HCT116 (cell line): ENCODE measurements at regions not wholly inside any gene's neighbourhood (a gene's known extent, or its start where the extent isn't known, plus 50 kb on each side); places are given as distances from the start of the nearest gene placed in this dataset.

Experiments
- EZH2 ChIP-seq: fragments of 200-600 bp; sonication (generic); IDR thresholded peaks from 2 replicates; pipeline ENCODE4 v1.6.1; 2017; ENCODE audit warnings: antibody characterized with exemption, mixed run types
- EZH2phosphoT487 ChIP-seq: fragments of 200-600 bp; IDR thresholded peaks from 2 replicates; pipeline ENCODE4 v1.6.1; 2018; ENCODE audit warnings: antibody characterized with exemption, borderline replicate concordance
- POLR2A ChIP-seq: IDR thresholded peaks from 2 replicates; pipeline ENCODE4 v1.7.0; 2011; ENCODE audit warnings: borderline replicate concordance; ENCODE audit not compliant: insufficient read depth, insufficient read length; ENCODE audit errors: extremely low read depth
- POLR2AphosphoS5 ChIP-seq: IDR thresholded peaks from 2 replicates; pipeline ENCODE4 v1.6.1; 2011; ENCODE audit warnings: mild to moderate bottlenecking, low read depth, low read length, moderate library complexity
- RAD21 ChIP-seq: IDR thresholded peaks from 2 replicates; pipeline ENCODE4 v1.6.1; 2012; ENCODE audit warnings: low read depth, mild to moderate bottlenecking
- SIN3A ChIP-seq: IDR thresholded peaks from 2 replicates; pipeline ENCODE4 v1.6.1; 2012; ENCODE audit warnings: low read depth
- SP1 ChIP-seq: IDR thresholded peaks from 2 replicates; pipeline ENCODE4 v1.6.1; 2012; ENCODE audit warnings: low read depth
- YY1 ChIP-seq: IDR thresholded peaks from 2 replicates; pipeline ENCODE4 v1.6.1; 2011; ENCODE audit warnings: low read length, low read depth, moderate library complexity, mild to moderate bottlenecking; ENCODE audit not compliant: insufficient replicate concordance; ENCODE audit errors: extremely low read depth
- TF ChIP-seq, protein P1 (sequence below), 3 experiments: fragments of 200-600 bp in 1 of 3; sonication (generic) in 1 of 3; IDR thresholded peaks in 2 of 3; conservative IDR thresholded peaks in 1 of 3; 2 replicates each; pipeline ENCODE4 v1.5.1; 2012 to 2017; ENCODE audit warnings: low read depth in 2 of 3, low read length in 2 of 3, antibody characterized with exemption in 1 of 3, borderline replicate concordance in 1 of 3, control low read depth in 1 of 3, mild to moderate bottlenecking in 1 of 3, mixed read lengths in 1 of 3, mixed run types in 1 of 3, moderate library complexity in 1 of 3; ENCODE audit not compliant: insufficient read depth in 1 of 3

DNA sequence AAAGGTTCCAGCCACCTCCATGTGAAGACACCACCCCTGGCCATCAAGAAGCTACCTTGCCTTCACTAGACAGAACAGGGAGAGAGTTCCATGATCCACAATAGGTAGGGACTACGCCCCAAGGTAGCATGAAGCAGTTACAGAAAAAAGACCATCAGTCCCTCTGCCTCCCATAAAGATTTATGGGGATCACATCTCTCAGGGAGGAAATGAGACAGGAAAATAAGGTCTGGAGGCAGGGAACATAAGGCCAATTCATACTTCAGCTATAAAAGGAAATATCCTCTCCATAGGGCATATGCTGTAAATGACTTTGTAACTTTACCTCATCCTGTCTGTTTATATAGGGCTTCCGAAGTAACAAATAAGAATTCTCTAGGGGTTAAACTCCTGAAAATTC lies 129.4 kb downstream of the OR2B2 start:
- TF ChIP-seq, protein P1, sequence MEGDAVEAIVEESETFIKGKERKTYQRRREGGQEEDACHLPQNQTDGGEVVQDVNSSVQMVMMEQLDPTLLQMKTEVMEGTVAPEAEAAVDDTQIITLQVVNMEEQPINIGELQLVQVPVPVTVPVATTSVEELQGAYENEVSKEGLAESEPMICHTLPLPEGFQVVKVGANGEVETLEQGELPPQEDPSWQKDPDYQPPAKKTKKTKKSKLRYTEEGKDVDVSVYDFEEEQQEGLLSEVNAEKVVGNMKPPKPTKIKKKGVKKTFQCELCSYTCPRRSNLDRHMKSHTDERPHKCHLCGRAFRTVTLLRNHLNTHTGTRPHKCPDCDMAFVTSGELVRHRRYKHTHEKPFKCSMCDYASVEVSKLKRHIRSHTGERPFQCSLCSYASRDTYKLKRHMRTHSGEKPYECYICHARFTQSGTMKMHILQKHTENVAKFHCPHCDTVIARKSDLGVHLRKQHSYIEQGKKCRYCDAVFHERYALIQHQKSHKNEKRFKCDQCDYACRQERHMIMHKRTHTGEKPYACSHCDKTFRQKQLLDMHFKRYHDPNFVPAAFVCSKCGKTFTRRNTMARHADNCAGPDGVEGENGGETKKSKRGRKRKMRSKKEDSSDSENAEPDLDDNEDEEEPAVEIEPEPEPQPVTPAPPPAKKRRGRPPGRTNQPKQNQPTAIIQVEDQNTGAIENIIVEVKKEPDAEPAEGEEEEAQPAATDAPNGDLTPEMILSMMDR (IDR thresholded peaks at IDR 0.05 in 2 of 3, conservative IDR thresholded peaks at IDR 0.05 in 1 of 3; ENCODE audit: borderline replicate concordance in 1 of 3, insufficient read depth in 1 of 3, low read depth in 2 of 3, low read length in 2 of 3), result no peak
- TF ChIP-seq RAD21 (no peak), SP1 (no peak), POLR2A (no peak), POLR2AphosphoS5 (no peak), EZH2 (no peak), EZH2phosphoT487 (no peak), SIN3A (no peak), YY1 (no peak)
